ENCODE measurements at regions not wholly inside any gene's neighbourhood (a gene's known extent, or its start where the extent isn't known, plus 50 kb on each side); places are given as distances from the start of the nearest gene placed in this dataset.
"Not testable (repeated sequence)": the region's sequence is repeated elsewhere in the genome, so short reads cannot be mapped to it uniquely, and the experiment has no call there.

- DNase-seq, result no peak
Measured at GRCh38 chr22:47624252-47625012, 862.0 kb downstream of the TBC1D22A start.

DNA sequence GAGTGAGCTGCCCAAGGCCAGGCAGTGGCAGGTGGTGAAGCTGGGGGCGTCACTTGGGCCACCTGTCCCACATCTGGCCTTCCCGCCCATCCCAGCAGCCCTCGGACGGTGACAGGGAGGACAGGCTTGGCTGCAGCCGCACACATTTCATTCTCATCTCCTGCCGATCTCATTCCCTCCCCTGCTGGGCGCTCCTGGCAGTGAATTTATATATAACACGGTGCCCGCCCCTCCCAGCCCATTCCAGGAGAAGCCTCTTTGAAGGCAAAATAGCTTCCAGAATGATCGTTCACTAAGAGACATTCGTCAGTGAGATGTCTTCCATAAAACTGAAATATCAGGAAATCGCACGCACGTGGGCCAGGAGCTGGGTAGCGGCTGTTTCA lies 861.3 kb downstream of the TBC1D22A start:
- DNase-seq, result no peak

- no peak for DNase-seq
Measured at GRCh38 chr22:47623066-47623762, 860.8 kb downstream of the TBC1D22A start.

DNA sequence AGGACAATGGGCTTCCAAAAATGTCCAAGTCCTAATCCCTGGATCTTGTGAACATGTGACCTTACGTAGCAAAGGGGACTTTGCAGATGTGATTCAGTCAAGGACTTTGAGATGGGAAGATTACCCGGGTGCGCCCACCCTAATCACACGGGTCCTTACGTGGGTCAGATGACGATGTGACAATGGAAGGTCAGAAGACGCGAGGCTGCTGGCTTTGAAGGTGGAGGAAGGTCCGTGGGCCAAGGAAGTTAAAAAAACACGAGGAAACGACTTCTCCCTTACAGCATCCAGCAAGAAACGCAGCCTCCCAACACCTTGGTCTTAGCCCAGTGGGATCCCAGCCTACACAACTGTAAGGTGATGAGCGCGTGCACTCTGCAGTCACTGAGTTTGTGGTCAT lies 860.1 kb downstream of the TBC1D22A start:
- DNase-seq, result no peak

DNA sequence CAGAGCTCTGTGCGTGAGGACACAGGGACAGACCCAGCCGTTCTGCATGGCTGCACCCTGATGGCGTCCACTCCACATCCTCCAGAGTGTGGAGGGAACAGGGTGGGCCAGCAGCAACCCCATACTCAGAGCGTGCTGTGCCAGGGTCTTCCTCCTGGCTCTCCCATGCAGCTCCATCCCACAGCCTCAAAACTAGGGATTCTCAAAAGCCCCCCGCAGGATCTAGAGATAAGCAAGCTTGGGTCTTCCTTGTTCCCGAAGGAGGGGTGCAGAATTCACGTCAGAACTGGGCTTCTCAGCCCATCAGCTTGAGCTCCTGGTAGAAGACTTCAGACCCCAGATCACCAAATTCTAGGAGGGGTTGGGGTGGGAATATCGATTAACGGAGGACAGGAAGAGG lies 858.8 kb downstream of the TBC1D22A start:
- DNase-seq, result no peak

DNA sequence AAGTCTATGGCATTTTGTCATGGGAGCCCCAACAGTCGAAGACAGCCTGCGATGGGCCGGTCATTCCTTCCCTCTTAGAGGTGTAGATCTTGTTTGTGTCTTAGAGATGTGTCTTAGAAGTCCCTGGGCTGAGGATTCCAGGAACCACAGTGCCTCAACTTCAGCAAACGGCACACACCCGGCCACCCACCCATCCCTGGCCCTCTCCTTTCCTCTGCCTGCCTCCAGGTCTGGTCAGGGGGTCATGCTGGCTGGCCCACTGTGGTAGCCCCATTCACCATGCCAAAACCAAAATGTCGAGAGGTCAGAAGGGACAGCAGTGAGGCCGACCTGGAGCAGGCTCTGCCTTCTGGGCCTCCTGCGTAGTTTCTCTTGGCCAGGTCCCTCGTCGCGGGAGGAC lies 857.9 kb downstream of the TBC1D22A start:
- DNase-seq, result no peak

- DNase-seq, result no peak
Measured at GRCh38 chr22:47619631-47620030, 857.2 kb downstream of the TBC1D22A start.

DNA sequence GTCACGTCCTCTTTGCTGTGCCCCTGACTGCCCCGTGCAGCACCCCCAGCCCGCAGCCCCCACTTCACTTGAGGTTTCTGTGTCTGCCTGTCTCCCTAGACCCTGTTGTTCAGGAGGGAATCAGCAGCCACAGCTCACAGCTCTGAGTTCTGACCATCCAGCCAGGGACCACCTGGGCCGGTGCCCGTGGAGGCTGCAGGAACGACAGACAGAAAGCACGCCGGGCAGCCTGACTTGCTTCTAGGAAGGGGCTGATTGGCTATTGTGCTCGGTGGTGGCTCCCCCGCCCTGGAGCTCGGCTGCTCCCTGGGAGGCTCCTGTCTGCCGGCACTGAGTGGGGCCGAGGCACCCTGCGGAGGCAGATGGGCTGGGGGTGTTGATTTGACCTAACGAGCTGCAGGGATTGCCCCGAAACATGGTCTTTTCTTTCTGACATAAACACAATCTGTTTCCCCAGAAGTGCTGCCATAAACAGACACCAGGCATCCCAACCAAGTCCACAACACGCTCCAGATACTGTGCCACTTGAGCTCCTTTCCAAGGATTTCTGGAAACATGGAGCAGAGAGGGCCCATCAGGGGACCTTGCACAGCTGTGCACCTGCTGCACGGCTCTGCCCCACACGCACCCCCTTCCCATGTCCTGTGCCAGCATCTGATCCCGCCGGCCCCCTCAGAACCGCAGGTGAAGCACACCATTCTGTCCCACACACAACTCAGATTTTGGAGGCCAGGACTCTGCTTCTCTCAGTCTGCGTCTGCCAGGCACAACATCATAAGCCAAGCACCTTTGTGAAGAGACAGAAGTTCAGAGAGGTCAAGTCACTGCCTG lies 855.9 kb downstream of the TBC1D22A start:
- no peak for DNase-seq

DNA sequence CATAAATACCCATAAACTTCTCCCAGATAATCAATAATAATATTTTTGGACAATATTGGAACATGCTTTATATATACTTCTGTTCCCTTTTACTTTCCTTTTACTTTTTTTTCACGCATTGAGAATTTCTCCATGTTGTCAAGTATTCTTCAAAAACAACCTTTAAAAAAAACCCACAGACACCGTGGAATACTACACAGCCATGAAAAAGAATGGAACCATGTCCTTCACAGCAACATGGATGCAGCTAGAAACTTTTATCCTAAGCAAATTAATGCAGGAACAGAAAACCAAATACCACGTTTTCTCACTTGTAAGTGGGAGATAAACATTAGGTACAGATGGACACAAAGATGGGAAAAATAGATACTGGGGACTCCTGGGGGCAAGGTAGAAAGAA lies 854.7 kb downstream of the TBC1D22A start:
- DNase-seq, result no peak

GRCh38 chr22:47616396-47617020 lies 854.1 kb downstream of the TBC1D22A start:
- DNase-seq, result no peak

- no peak for DNase-seq
Measured at GRCh38 chr22:47615051-47615450, 852.6 kb downstream of the TBC1D22A start.

- DNase-seq, result no peak
Measured at GRCh38 chr22:47613606-47614350, 851.3 kb downstream of the TBC1D22A start.

- DNase-seq, result not testable (repeated sequence)
Measured at GRCh38 chr22:47613181-47613580, 850.7 kb downstream of the TBC1D22A start.

DNA sequence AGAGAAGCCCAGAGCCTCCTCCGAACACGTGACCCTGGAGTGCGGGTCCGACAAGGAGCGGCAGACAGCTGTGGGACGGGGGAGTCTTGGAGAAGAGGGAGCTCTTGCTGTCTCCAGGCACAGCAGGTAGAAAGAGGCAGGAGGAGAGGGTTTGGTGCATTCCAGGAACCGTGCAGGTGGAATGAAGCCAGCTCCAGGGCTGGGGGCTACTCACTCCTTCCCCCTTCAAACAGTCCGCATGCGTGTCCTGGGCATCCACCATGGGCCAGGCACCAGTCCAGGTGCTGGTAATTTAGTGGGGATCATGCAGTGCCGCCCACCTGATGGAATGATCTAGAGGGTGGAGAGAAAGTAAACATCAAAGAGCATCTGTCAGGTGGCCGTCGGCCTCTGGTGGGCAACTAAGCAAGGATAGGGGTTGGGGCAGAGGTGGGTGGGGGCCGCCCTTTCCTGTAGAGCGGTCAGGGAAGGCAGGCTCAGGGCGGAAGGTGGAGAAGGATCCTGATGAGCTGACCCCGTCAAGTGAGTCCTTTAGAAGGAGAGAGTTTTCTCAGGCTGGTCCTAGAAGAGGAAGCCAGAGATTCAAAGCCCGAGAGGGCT lies 850.0 kb downstream of the TBC1D22A start:
- no peak for DNase-seq

- no peak for DNase-seq
Measured at GRCh38 chr22:47610764-47611163, 848.3 kb downstream of the TBC1D22A start.

- DNase-seq, result no peak
Measured at GRCh38 chr22:47610281-47610680, 847.8 kb downstream of the TBC1D22A start.

GRCh38 chr22:47609653-47610052 lies 847.2 kb downstream of the TBC1D22A start:
- no peak for DNase-seq

- DNase-seq, result no peak
Measured at GRCh38 chr22:47608421-47608820, 846.0 kb downstream of the TBC1D22A start.

GRCh38 chr22:47607486-47607885 lies 845.0 kb downstream of the TBC1D22A start:
- DNase-seq, result no peak

GRCh38 chr22:47606426-47606825 lies 844.0 kb downstream of the TBC1D22A start:
- DNase-seq, result no peak

DNA sequence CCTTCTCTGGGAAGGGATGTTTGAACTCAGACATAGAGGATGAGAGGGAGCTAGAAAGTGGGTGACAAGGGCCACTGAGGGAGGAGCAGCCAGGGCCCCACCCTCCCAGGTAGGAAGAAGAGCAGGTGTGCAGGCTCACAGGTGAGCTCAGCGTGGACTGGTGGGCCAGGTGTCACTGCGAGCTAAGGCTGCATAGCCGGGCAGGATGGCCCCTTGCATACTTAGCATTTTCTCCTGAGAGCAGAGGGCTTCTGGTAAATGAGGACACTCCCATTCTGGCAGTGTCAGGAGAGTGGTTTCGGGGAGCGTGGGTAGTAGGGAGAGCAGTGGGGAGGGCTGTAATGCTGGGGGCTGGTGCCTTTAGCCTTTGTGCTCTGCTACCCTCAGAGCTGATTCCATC lies 843.4 kb downstream of the TBC1D22A start:
- DNase-seq, result no peak

DNA sequence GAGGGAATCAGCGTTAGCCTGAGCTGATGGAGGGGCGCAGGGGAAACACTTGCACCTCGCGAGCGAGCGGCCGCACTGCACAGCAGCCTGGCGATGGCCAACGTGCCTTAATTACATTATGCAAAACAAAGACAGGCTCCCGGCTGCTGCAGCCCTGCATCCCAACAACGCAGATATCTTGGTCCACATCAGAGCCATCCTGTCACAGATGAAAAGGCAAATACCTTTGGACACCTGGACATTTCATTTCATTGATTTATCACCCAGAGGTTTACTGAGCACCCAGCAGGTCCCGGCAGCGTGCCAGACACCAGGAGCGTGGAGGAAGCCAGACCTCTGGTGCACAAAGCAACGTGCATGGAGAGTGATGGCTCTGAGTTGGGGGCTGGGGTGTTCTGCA lies 843.0 kb downstream of the TBC1D22A start:
- DNase-seq, result no peak
